ENCODE measurements at regions not wholly inside any gene's neighbourhood (a gene's known extent, or its start where the extent isn't known, plus 50 kb on each side); places are given as distances from the start of the nearest gene placed in this dataset.

DNA sequence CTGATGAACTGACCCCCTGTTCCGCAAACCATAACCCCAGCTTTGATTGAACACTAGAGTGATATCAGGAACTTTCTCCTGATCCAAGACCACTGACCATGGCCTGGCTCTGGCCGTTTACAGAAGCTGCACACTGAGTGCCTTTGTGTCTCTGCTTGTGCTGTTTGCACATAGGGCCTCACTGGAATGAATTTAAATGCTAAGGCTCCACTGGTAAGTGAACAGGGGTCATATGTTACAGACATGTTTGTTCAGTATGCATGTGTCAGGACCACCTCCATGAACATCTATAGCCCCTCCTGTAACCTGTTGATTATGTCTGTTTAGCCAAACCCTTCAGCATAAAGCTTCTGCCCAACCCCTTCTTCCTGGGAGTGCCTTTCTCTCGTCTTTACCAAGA is 1239.8 kb downstream of the TMEM121 start:
- TF ChIP-seq, protein P1, sequence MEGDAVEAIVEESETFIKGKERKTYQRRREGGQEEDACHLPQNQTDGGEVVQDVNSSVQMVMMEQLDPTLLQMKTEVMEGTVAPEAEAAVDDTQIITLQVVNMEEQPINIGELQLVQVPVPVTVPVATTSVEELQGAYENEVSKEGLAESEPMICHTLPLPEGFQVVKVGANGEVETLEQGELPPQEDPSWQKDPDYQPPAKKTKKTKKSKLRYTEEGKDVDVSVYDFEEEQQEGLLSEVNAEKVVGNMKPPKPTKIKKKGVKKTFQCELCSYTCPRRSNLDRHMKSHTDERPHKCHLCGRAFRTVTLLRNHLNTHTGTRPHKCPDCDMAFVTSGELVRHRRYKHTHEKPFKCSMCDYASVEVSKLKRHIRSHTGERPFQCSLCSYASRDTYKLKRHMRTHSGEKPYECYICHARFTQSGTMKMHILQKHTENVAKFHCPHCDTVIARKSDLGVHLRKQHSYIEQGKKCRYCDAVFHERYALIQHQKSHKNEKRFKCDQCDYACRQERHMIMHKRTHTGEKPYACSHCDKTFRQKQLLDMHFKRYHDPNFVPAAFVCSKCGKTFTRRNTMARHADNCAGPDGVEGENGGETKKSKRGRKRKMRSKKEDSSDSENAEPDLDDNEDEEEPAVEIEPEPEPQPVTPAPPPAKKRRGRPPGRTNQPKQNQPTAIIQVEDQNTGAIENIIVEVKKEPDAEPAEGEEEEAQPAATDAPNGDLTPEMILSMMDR (IDR thresholded peaks at IDR 0.05) = no peak
- TF ChIP-seq POLR2A (IDR thresholded peaks at IDR 0.05) = no peak
